ENCODE measurements at regions not wholly inside any gene's neighbourhood (a gene's known extent, or its start where the extent isn't known, plus 50 kb on each side); places are given as distances from the start of the nearest gene placed in this dataset.
"Not testable (repeated sequence)": the region's sequence is repeated elsewhere in the genome, so short reads cannot be mapped to it uniquely, and the experiment has no call there.

- not testable (repeated sequence) for TF ChIP-seq YY1 (IDR thresholded peaks at IDR 0.05; ENCODE audit: insufficient read depth, insufficient read length); ZNF274 (IDR thresholded peaks at IDR 0.05; ENCODE audit: low read depth, low read length)
Observed at GRCh38 chr7:73154586-73155038, 68.8 kb upstream of the SPDYE9 start.
